Left colon (tissue), 2 donors: ENCODE measurements at regions not wholly inside any gene's neighbourhood (a gene's known extent, or its start where the extent isn't known, plus 50 kb on each side); places are given as distances from the start of the nearest gene placed in this dataset.
"Not testable (repeated sequence)": the region's sequence is repeated elsewhere in the genome, so short reads cannot be mapped to it uniquely, and the experiment has no call there.

Source experiments
- ATAC-seq: fragments of 200-7000 bp; cut with Tn5 transposase; one replicate; pipeline ENCODE4 v1.9.1; 2020; ENCODE audit warnings: mild to moderate bottlenecking, moderate library complexity
- DNase-seq, 2 donors: peaks; one replicate each; pipeline ENCODE4 v3.0.0-alpha.2; 2020
- intact Hi-C, 2 donors: fragments of 100-400 bp; cut with DNase I in 1 of 2; cut with micrococcal nuclease in 1 of 2; formaldehyde crosslinking; loops; one replicate each; pipeline versions ENCODE4 v1.11.2 to v1.14.0; 2022; cut with DNase I, micrococcal nuclease
- donor health status: DM: no; HTN: no; CAD: no.
- donor health status: DM: yes; HTN: yes; CAD: no.

DNA sequence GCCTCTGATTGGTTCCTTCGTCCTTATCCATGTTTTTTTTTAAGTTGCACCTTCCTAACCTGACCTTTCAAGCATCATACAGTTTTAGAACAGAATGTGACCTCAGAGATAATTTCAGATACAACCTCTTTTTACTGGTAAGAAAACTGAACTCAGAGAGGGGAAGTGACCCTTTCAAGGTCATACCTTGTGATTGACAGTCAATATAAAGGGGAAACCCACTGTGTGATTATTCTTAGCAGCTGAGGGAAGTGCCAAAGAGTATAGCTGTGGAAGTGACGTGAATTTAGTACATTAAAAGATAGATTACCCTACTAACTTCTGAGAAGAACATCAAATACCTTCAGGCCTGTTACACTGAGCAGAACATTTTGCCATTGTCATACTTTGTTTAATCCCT is 319.4 kb downstream of the NEK10 start:
- intact Hi-C loops = no loop called here
- no peak for DNase-seq
- no peak for ATAC-seq

DNA sequence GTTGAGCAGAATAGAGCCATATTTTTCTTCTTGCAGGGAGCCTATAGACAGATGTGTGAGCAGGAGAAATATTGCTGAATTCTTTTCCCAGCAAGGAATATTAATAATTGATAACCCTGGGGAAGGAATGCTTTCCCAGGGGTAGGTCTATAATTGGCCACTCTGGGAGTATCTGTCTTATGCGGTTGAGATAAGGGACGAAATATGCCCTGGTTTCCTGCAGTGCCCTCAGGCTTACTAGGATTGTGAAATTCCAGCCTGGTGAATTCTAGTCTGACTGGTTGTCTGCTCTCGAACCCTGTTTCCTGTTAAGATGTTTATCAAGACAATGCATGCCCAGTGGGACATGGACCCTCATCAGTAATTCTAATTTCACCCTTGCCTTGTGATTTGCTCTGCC is 317.7 kb downstream of the NEK10 start:
- ATAC-seq, intact Hi-C loops, DNase-seq: not testable (repeated sequence)

DNA sequence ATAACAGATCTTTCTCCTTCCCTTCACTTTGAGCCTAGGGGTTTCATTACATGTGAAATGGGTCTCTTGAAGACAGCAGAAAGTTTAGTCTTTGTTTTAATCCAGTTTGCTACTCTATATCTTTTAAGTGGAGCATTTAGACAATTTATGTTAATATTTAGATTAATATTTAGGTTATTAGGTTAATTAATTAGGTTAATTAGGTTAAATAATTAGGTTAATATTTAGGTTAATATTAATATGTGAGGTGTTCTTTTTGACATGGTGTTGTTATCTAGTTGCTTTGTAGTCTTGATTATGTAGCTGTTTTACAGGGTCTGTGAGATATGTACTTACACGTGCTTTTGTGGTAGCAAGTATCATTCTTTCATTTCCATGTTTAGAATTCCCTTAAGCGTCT is 312.9 kb downstream of the NEK10 start:
- DNase-seq (no peak), ATAC-seq (no peak)
- intact Hi-C loops = no loop called here

DNA sequence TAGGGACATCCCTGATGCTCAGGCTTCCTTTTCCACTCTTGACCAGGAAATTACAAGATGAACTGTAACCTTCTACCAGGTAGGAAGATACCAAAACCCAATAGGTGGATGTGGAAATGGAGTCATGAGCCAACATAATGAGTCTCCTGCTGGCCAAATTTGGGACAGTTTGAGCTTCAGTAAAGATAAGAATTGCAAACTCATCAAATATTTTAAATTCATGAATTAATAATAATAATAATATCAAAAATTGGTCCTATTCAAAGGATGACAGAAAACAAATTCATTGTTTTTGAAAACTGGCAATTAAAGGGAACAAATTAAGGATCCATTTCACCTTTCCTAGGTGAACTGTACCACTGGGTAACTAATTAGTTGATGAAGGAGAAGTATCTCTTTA is 309.7 kb downstream of the NEK10 start:
- intact Hi-C loops = no loop called here
- DNase-seq = no peak
- ATAC-seq = no peak
